ENCODE measurements at regions not wholly inside any gene's neighbourhood (a gene's known extent, or its start where the extent isn't known, plus 50 kb on each side); places are given as distances from the start of the nearest gene placed in this dataset.
"Not testable (repeated sequence)": the region's sequence is repeated elsewhere in the genome, so short reads cannot be mapped to it uniquely, and the experiment has no call there.

- no peak for DNase-seq (ENCODE audit: low read depth)
Observed at GRCh38 chr1:22333516-22334121, 118.0 kb upstream of the ZBTB40 start.

GRCh38 chr1:22334860-22335550 lies 116.6 kb upstream of the ZBTB40 start:
- DNase-seq (ENCODE audit: low read depth): no peak

DNA sequence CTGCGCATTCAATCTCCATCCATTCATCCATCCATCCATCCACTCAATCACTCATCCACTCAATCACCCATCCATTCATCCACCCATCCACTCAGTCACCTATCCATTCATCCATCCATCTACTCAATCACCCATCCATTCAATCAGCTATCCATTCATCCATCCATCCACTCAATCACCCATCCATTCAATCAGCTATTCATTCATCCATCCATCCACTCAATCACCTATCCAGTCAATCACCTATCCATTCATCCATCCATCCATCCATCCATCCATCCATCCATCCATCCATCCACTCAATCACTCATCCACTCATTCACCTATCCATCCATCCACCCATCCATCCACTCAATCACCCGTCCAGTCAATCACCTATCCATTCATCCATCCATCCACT lies 115.4 kb upstream of the ZBTB40 start:
- DNase-seq (ENCODE audit: low read depth): not testable (repeated sequence)

GRCh38 chr1:22336696-22337545 lies 114.7 kb upstream of the ZBTB40 start:
- DNase-seq (ENCODE audit: low read depth): not testable (repeated sequence)

DNA sequence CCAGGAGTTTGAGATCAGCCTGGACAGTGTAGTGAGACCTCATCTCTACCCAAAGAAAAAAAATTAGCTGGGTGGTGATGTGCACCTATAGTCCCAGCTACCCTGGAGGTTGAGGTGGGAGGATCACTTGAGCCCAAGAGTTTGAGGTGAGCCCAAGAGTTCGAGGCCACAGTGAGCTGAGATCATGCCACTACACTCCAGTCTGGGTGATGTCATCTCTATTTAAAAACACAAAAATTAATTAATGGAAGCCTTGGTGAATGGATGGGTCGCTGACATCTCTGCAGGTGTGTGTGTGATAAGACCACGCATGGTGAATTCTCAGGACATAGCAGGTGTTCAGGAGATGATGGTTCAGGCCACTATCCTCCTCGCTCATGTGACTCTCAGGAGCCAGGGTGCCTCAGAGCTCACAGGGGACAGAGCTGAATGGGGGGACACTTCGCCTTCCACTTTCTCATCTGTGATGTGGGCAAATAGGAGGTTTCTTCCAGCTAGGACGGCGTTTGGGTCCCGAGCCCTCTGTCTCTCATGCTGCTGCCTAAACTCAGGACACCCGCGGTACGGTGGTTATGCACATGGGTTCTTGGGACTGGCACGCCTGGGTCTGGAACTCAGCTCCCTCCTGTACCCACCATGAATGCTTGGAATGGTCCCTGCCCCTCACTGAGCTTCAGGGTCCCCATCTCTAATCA lies 113.4 kb upstream of the ZBTB40 start:
- DNase-seq (ENCODE audit: low read depth): no peak

GRCh38 chr1:22339237-22339636 lies 112.4 kb upstream of the ZBTB40 start:
- DNase-seq (ENCODE audit: low read depth): no peak

DNA sequence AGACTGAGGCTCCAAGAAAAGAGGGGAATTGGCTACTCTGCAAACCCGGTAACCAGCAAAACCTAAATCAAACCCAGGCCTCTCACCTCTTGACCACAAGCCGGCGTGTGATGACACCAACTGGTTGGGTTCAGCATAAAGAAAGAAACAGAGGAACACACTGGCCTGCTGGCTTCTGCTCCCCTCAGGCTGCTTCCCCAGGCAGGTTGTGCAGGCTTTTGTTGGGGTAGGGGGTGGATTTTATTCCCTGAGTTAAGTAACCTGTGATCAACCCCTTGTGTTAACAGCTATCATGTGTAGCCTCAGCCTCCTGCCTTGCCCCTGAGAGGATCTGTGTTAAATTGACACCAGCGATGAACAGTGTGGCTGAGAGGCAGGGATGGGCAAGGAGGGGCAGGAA lies 111.6 kb upstream of the ZBTB40 start:
- DNase-seq (ENCODE audit: low read depth): no peak

DNA sequence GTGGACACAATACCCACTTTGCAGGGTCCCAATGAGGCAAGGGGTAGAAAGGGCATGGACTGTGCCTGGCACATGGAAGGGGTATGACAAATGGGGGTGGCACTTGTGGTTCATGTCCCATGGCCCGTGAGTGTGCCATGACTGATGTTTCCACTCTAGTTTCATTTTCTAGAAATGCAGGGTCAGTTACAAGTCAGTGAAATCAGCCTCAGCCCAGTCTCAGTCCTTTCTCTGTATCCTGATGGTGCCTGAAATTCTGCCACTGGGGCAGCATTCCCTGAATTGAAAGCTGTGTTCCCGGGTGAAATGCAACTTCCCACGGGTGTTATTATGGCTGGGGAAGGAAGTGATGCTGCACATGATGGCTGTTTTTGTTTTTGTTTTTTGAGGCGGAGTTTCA lies 110.8 kb upstream of the ZBTB40 start:
- no peak for DNase-seq (ENCODE audit: low read depth)

GRCh38 chr1:22341791-22342605 lies 109.7 kb upstream of the ZBTB40 start:
- no peak for DNase-seq (ENCODE audit: low read depth)

DNA sequence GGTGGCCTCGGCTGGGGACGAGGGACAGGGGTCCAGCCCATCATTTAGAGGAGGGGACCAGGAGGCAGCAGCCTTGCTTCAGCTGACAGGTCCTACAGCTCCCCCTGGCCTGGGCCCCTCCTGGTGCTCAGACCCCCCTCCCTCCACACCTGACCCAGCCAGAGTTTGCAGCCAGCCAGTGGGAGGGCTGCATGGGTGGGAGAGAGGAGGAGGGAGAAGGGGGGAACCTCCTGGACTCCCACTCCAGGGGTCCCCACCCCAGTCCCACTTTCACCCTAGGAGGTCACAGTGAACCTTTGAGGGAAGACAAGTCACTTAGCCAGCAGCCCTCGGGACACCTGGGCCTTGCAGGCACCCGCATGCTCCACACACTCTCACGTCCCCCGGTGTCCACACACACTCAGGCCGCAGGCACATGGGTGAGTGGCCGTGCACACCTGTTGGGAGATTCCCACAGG lies 108.9 kb upstream of the ZBTB40 start:
- DNase-seq (ENCODE audit: low read depth): no peak

- DNase-seq (ENCODE audit: low read depth): no peak
Observed at GRCh38 chr1:22343456-22344328, 108.0 kb upstream of the ZBTB40 start.

- DNase-seq (ENCODE audit: low read depth): no peak
Observed at GRCh38 chr1:22344329-22344630, 107.4 kb upstream of the ZBTB40 start.

DNA sequence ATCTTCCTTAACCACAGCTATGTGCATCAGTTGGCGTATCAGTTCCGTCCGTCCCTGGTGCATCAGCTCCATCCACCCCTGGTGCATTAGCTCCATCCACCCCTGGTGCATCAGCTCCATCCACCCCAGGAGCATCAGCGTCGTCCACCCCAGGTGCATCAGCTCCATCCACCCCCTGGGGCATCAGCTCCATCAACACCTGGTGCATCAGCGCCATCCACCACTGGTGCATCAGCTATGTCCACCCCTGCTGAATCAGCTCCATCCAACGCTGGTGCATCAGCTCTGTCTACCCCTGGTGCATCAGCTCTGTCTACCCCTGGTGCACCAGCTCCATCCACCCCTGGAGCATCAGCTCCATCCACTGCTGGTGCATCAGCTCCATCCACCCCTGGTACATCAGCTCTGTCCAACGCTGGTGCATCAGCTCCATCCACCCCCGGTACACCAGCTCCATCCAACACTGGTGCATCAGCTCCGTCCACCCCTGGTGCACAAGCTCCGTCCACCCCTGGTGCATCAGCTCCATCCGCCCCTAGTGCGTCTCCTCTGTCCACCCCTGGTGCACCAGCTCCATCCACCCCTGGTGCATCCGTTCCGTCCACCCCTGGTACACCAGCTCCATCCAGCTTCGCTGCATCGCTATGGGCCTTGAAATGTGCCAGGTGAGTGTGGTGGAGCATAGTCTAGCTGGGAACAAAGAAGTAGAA lies 106.6 kb upstream of the ZBTB40 start:
- DNase-seq (ENCODE audit: low read depth): no peak

GRCh38 chr1:22347854-22348760 lies 103.5 kb upstream of the ZBTB40 start:
- no peak for DNase-seq (ENCODE audit: low read depth)

- DNase-seq (ENCODE audit: low read depth): no peak
Observed at GRCh38 chr1:22349362-22350043, 102.1 kb upstream of the ZBTB40 start.

GRCh38 chr1:22350171-22350923 lies 101.3 kb upstream of the ZBTB40 start:
- DNase-seq (ENCODE audit: low read depth): no peak

- no peak for DNase-seq (ENCODE audit: low read depth)
Observed at GRCh38 chr1:22350924-22351767, 100.5 kb upstream of the ZBTB40 start.
